HepG2 (cell line): ENCODE measurements at regions not wholly inside any gene's neighbourhood (a gene's known extent, or its start where the extent isn't known, plus 50 kb on each side); places are given as distances from the start of the nearest gene placed in this dataset.

Experiments used
- ARID5B ChIP-seq: IDR thresholded peaks from 2 replicates; pipeline ENCODE4 v1.4.0; 2020; ENCODE audit warnings: mild to moderate bottlenecking, missing genetic modification reagents
- ASH2L ChIP-seq: fragments of 300-600, 200-600 bp; sonication (generic); IDR thresholded peaks from 2 replicates; pipeline ENCODE4 v1.7.0; 2017; ENCODE audit warnings: low read depth, mild to moderate bottlenecking, moderate library complexity, mixed read lengths, low read length; ENCODE audit not compliant: insufficient read length
- ATF4 ChIP-seq, 2 experiments: fragments of 450-650 bp in 1 of 2; sonication (generic) in 1 of 2; formaldehyde crosslinking; IDR thresholded peaks; 2 replicates each; pipeline versions ENCODE4 v1.5.0 to v1.8.0; 2020 to 2022; ENCODE audit warnings: mild to moderate bottlenecking in 1 of 2, missing genetic modification reagents in 1 of 2
- CEBPG ChIP-seq: IDR thresholded peaks from 2 replicates; pipeline ENCODE4 v1.6.1; 2016
- CHD4 ChIP-seq: fragments of 200-600 bp; sonication (generic); IDR thresholded peaks from 2 replicates; pipeline ENCODE4 v1.7.0; 2017; ENCODE audit warnings: mild to moderate bottlenecking, low read length, borderline replicate concordance
- DPF2 ChIP-seq: sonication (generic); formaldehyde crosslinking; IDR thresholded peaks from 2 replicates; pipeline ENCODE4 v1.4.0; 2020; ENCODE audit warnings: mild to moderate bottlenecking, low read depth, missing genetic modification reagents, borderline replicate concordance
- DZIP1 ChIP-seq: sonication (generic); formaldehyde crosslinking; IDR thresholded peaks from 2 replicates; pipeline ENCODE4 v1.5.0; 2020; ENCODE audit warnings: mild to moderate bottlenecking, missing genetic modification reagents
- HIC2 ChIP-seq: sonication (generic); formaldehyde crosslinking; IDR thresholded peaks from 2 replicates; pipeline ENCODE4 v1.9.0; 2022; ENCODE audit warnings: low read depth, missing genetic modification reagents
- HOMEZ ChIP-seq: IDR thresholded peaks from 2 replicates; pipeline ENCODE4 v1.6.1; 2016; ENCODE audit warnings: low read depth
- NFE2 ChIP-seq: sonication (generic); formaldehyde crosslinking; IDR thresholded peaks from 2 replicates; pipeline ENCODE4 v1.4.0; 2020; ENCODE audit warnings: missing genetic modification reagents
- NONO ChIP-seq, 2 experiments: fragments of 450-650 bp in 1 of 2; sonication (generic) in 1 of 2; formaldehyde crosslinking in 1 of 2; IDR thresholded peaks in 1 of 2; conservative IDR thresholded peaks in 1 of 2; 2 replicates each; pipeline versions ENCODE4 v1.6.1 to v1.8.0; 2017 to 2022; ENCODE audit warnings: mild to moderate bottlenecking in 1 of 2, missing genetic modification reagents in 1 of 2, moderate library complexity in 1 of 2
- NR2F1 ChIP-seq, 2 experiments: fragments of 450-650 bp in 1 of 2; formaldehyde crosslinking in 1 of 2; IDR thresholded peaks; 2 replicates each; pipeline versions ENCODE4 v1.5.0 to v1.6.1; 2016 to 2020; ENCODE audit warnings: mild to moderate bottlenecking in 1 of 2, missing compliant biosample characterization in 1 of 2, missing genetic modification reagents in 1 of 2, moderate library complexity in 1 of 2
- POGZ ChIP-seq: sonication (generic); formaldehyde crosslinking; IDR thresholded peaks from 2 replicates; pipeline ENCODE4 v1.4.0; 2020; ENCODE audit warnings: mild to moderate bottlenecking, missing genetic modification reagents
- SMARCE1 ChIP-seq: fragments of 450-650 bp; IDR thresholded peaks from 2 replicates; pipeline ENCODE4 v1.6.1; 2017; ENCODE audit warnings: borderline replicate concordance
- TMF1 ChIP-seq: sonication (generic); formaldehyde crosslinking; IDR thresholded peaks from 2 replicates; pipeline ENCODE4 v1.8.1; 2022; ENCODE audit warnings: low read depth, missing genetic modification reagents
- ZNF343 ChIP-seq: sonication (generic); formaldehyde crosslinking; IDR thresholded peaks from 2 replicates; pipeline ENCODE4 v1.4.0; 2020; ENCODE audit warnings: mild to moderate bottlenecking, missing genetic modification reagents
- ZNF549 ChIP-seq: sonication (generic); formaldehyde crosslinking; IDR thresholded peaks from 2 replicates; pipeline ENCODE4 v1.5.0; 2020; ENCODE audit warnings: missing genetic modification reagents
- ZNF616 ChIP-seq: sonication (generic); formaldehyde crosslinking; IDR thresholded peaks from 2 replicates; pipeline ENCODE4 v1.5.0; 2020; ENCODE audit warnings: low read depth, mild to moderate bottlenecking, missing genetic modification reagents

- TF ChIP-seq NONO (IDR thresholded peaks at IDR 0.05) = no peak
- TF ChIP-seq NONO (CRISPR knock-in tag; conservative IDR thresholded peaks at IDR 0.05) = peak; percentile 25; the same call in 1 of the 2 replicates
- TF ChIP-seq SMARCE1 = no peak
- no peak for TF ChIP-seq DZIP1
- TF ChIP-seq ZNF616 (CRISPR knock-in tag) = no peak
- peak; percentile 56; the same call in 1 of the 2 replicates for TF ChIP-seq CHD4
- no peak; a peak in 1 of 4 replicates for TF ChIP-seq NR2F1 (CRISPR knock-in tag; IDR thresholded peaks at IDR 0.05)
- TF ChIP-seq HOMEZ (CRISPR knock-in tag) = peak; percentile 30; the same call in 1 of the 2 replicates
- peak; percentile 68; the same call in 1 of the 2 replicates for TF ChIP-seq HIC2
- TF ChIP-seq CEBPG (CRISPR knock-in tag) = peak; percentile 41; the same call in 1 of the 2 replicates
- TF ChIP-seq ZNF343 (CRISPR knock-in tag) = no peak
- TF ChIP-seq DPF2 (CRISPR knock-in tag) = peak; percentile 32; the same call in 1 of the 2 replicates
- peak; percentile 64; the same call in 1 of the 2 replicates for TF ChIP-seq ARID5B (CRISPR knock-in tag)
- no peak for TF ChIP-seq ZNF549
- no peak for TF ChIP-seq NFE2 (CRISPR knock-in tag)
- TF ChIP-seq ATF4 (CRISPR knock-in tag; IDR thresholded peaks at IDR 0.05) = 0 out of 4 replicates have a peak, but pooled peaks of 1 of the 2 experiments have one; percentile 15
- 0 out of 2 replicates have a peak, but pooled peaks have one; percentile 25 for TF ChIP-seq POGZ
- peak; percentile 65 for TF ChIP-seq ASH2L
- no peak for TF ChIP-seq TMF1 (CRISPR knock-in tag)
Observed at GRCh38 chr10:78645169-78645686, 423.5 kb upstream of the ZMIZ1 start (continued).
